ENCODE measurements at regions not wholly inside any gene's neighbourhood (a gene's known extent, or its start where the extent isn't known, plus 50 kb on each side); places are given as distances from the start of the nearest gene placed in this dataset.

GRCh38 chrX:74162199-74162598 lies 141.8 kb upstream of the ZCCHC13 start:
- Histone ChIP-seq H3K27me3 (ENCODE audit: insufficient read depth, poor library complexity, severe bottlenecking) (no peaks in the 10 kb centered on the region), H3K27ac (replicated peaks) (no peak overlapping the region), H3K4me3 (replicated peaks; ENCODE audit: insufficient read depth, low read length) (no peak overlapping the region)
- TF ChIP-seq REST (IDR thresholded peaks at IDR 0.05; ENCODE audit: insufficient replicate concordance, low read depth) (no peak), POLR2AphosphoS5 (IDR thresholded peaks at IDR 0.05; ENCODE audit: low read depth) (no peak), GABPA (IDR thresholded peaks at IDR 0.05; ENCODE audit: low read depth) (no peak), SPI1 (IDR thresholded peaks at IDR 0.05; ENCODE audit: borderline replicate concordance, low read depth) (no peak), CTCF (IDR thresholded peaks at IDR 0.05; ENCODE audit: insufficient read depth, low read length) (no peak)
- no peak for DNase-seq (ENCODE audit: low read depth in 1 of 2, low spot score in 1 of 2)

GRCh38 chrX:74160816-74161215 lies 143.2 kb upstream of the ZCCHC13 start:
- DNase-seq (ENCODE audit: low read depth in 1 of 2, low spot score in 1 of 2): no peak
- H3K27ac ChIP-seq (replicated peaks): no peak overlapping the region

GRCh38 chrX:74160358-74160757 lies 143.6 kb upstream of the ZCCHC13 start:
- no peak overlapping the region for H3K4me3 ChIP-seq (replicated peaks; ENCODE audit: insufficient read depth, low read length)
- H3K27ac ChIP-seq (replicated peaks): no peak overlapping the region
- no peak for DNase-seq (ENCODE audit: low read depth in 1 of 2, low spot score in 1 of 2)
- no peaks in the 10 kb centered on the region for H3K27me3 ChIP-seq (ENCODE audit: insufficient read depth, poor library complexity, severe bottlenecking)
- no peak for TF ChIP-seq REST (IDR thresholded peaks at IDR 0.05; ENCODE audit: insufficient replicate concordance, low read depth)
- TF ChIP-seq CTCF (IDR thresholded peaks at IDR 0.05; ENCODE audit: insufficient read depth, low read length): no peak
- no peak for TF ChIP-seq SPI1 (IDR thresholded peaks at IDR 0.05; ENCODE audit: borderline replicate concordance, low read depth)
- no peak for TF ChIP-seq GABPA (IDR thresholded peaks at IDR 0.05; ENCODE audit: low read depth)
- no peak for TF ChIP-seq POLR2AphosphoS5 (IDR thresholded peaks at IDR 0.05; ENCODE audit: low read depth)

More at GRCh38 chrX:74160816-74161215, 143.2 kb upstream of the ZCCHC13 start:
- H3K27me3 ChIP-seq (ENCODE audit: insufficient read depth, poor library complexity, severe bottlenecking): no peaks in the 10 kb centered on the region
- no peak overlapping the region for H3K4me3 ChIP-seq (replicated peaks; ENCODE audit: insufficient read depth, low read length)
- TF ChIP-seq POLR2AphosphoS5 (IDR thresholded peaks at IDR 0.05; ENCODE audit: low read depth) (no peak), GABPA (IDR thresholded peaks at IDR 0.05; ENCODE audit: low read depth) (no peak), CTCF (IDR thresholded peaks at IDR 0.05; ENCODE audit: insufficient read depth, low read length) (no peak), SPI1 (IDR thresholded peaks at IDR 0.05; ENCODE audit: borderline replicate concordance, low read depth) (no peak), REST (IDR thresholded peaks at IDR 0.05; ENCODE audit: insufficient replicate concordance, low read depth) (no peak)
